ENCODE measurements at regions not wholly inside any gene's neighbourhood (a gene's known extent, or its start where the extent isn't known, plus 50 kb on each side); places are given as distances from the start of the nearest gene placed in this dataset.

GRCh38 chr1:108044318-108044717, 79.3 kb upstream of the VAV3 start:
- Histone ChIP-seq H3K27ac (ENCODE audit: low read depth, low read length) (no peak overlapping the region), H3K4me2 (ENCODE audit: low read depth, low read length, poor library complexity, severe bottlenecking) (no peak overlapping the region), H4K20me1 (ENCODE audit: low read depth, low read length) (no peaks in the 10 kb centered on the region), H3K36me3 (ENCODE audit: low read length) (no peaks in the 10 kb centered on the region), H3K27me3 (ENCODE audit: low read length) (no peaks in the 10 kb centered on the region), H3K79me2 (ENCODE audit: insufficient read depth, low read length) (no peaks in the 10 kb centered on the region), H3K9me2 (replicated peaks; ENCODE audit: insufficient read depth, low read length) (no peaks in the 10 kb centered on the region), H3K9me3 (ENCODE audit: insufficient read depth, low read length) (no peaks in the 10 kb centered on the region), H2AFZ (ENCODE audit: low read depth, low read length, severe bottlenecking) (peak overlapping the region; percentile 21), H3K9ac (ENCODE audit: low read length) (no peak overlapping the region), H3F3A (ENCODE audit: insufficient read depth) (no peaks in the 10 kb centered on the region), H3K4me3 (ENCODE audit: insufficient read depth, low read length, poor library complexity, severe bottlenecking) (no peak overlapping the region)
- TF ChIP-seq CTCF (IDR thresholded peaks at IDR 0.05; ENCODE audit: insufficient read depth, low read length, poor library complexity, severe bottlenecking): no peak
- no peak for TF ChIP-seq EZH2phosphoT487 (conservative IDR thresholded peaks at IDR 0.05; ENCODE audit: low read length)

DNA sequence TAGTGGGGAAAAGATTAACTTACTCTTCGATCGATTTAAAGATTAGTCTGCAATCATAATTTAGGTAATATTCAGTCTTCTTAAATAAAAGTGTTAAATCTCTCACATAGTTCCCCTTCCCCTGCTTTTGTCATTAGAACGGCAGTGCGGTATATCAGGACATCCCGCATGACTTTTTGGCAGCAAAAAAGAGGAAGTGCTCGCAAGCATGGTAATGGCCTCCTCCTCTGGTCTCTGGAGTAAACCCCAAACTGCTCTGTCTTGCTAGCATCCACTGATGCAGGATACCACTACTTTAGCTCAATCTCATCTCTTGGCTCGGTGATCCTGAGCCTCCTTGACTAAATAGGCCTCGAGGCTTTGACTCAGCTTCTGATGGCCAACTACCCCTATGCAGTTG, 78.7 kb upstream of the VAV3 start:
- Histone ChIP-seq H3F3A (ENCODE audit: insufficient read depth) (no peaks in the 10 kb centered on the region), H3K36me3 (ENCODE audit: low read length) (no peaks in the 10 kb centered on the region), H3K4me2 (ENCODE audit: low read depth, low read length, poor library complexity, severe bottlenecking) (no peak overlapping the region), H3K9me3 (ENCODE audit: insufficient read depth, low read length) (no peaks in the 10 kb centered on the region), H3K27ac (ENCODE audit: low read depth, low read length) (no peak overlapping the region), H3K9me2 (replicated peaks; ENCODE audit: insufficient read depth, low read length) (no peaks in the 10 kb centered on the region), H2AFZ (ENCODE audit: low read depth, low read length, severe bottlenecking) (peak overlapping the region; percentile 21), H3K79me2 (ENCODE audit: insufficient read depth, low read length) (no peaks in the 10 kb centered on the region), H3K27me3 (ENCODE audit: low read length) (no peaks in the 10 kb centered on the region), H3K4me3 (ENCODE audit: insufficient read depth, low read length, poor library complexity, severe bottlenecking) (no peak overlapping the region), H4K20me1 (ENCODE audit: low read depth, low read length) (no peaks in the 10 kb centered on the region), H3K9ac (ENCODE audit: low read length) (no peak overlapping the region)
- no peak for TF ChIP-seq CTCF (IDR thresholded peaks at IDR 0.05; ENCODE audit: insufficient read depth, low read length, poor library complexity, severe bottlenecking)
- no peak for TF ChIP-seq EZH2phosphoT487 (conservative IDR thresholded peaks at IDR 0.05; ENCODE audit: low read length)

- Histone ChIP-seq H4K20me1 (ENCODE audit: low read depth, low read length) (no peaks in the 10 kb centered on the region), H3K4me3 (ENCODE audit: insufficient read depth, low read length, poor library complexity, severe bottlenecking) (no peak overlapping the region), H3K9me2 (replicated peaks; ENCODE audit: insufficient read depth, low read length) (no peaks in the 10 kb centered on the region), H3K9ac (ENCODE audit: low read length) (no peak overlapping the region), H3K36me3 (ENCODE audit: low read length) (no peaks in the 10 kb centered on the region), H3K27me3 (ENCODE audit: low read length) (no peaks in the 10 kb centered on the region), H3K27ac (ENCODE audit: low read depth, low read length) (no peak overlapping the region), H2AFZ (ENCODE audit: low read depth, low read length, severe bottlenecking) (no peak overlapping the region), H3K79me2 (ENCODE audit: insufficient read depth, low read length) (no peaks in the 10 kb centered on the region), H3K4me2 (ENCODE audit: low read depth, low read length, poor library complexity, severe bottlenecking) (no peak overlapping the region), H3F3A (ENCODE audit: insufficient read depth) (no peaks in the 10 kb centered on the region), H3K9me3 (ENCODE audit: insufficient read depth, low read length) (no peaks in the 10 kb centered on the region)
- TF ChIP-seq EZH2phosphoT487 (conservative IDR thresholded peaks at IDR 0.05; ENCODE audit: low read length) (no peak), CTCF (IDR thresholded peaks at IDR 0.05; ENCODE audit: insufficient read depth, low read length, poor library complexity, severe bottlenecking) (no peak)
Measured at GRCh38 chr1:108042610-108043009, 77.6 kb upstream of the VAV3 start.
